ENCODE measurements at regions not wholly inside any gene's neighbourhood (a gene's known extent, or its start where the extent isn't known, plus 50 kb on each side); places are given as distances from the start of the nearest gene placed in this dataset.

DNA sequence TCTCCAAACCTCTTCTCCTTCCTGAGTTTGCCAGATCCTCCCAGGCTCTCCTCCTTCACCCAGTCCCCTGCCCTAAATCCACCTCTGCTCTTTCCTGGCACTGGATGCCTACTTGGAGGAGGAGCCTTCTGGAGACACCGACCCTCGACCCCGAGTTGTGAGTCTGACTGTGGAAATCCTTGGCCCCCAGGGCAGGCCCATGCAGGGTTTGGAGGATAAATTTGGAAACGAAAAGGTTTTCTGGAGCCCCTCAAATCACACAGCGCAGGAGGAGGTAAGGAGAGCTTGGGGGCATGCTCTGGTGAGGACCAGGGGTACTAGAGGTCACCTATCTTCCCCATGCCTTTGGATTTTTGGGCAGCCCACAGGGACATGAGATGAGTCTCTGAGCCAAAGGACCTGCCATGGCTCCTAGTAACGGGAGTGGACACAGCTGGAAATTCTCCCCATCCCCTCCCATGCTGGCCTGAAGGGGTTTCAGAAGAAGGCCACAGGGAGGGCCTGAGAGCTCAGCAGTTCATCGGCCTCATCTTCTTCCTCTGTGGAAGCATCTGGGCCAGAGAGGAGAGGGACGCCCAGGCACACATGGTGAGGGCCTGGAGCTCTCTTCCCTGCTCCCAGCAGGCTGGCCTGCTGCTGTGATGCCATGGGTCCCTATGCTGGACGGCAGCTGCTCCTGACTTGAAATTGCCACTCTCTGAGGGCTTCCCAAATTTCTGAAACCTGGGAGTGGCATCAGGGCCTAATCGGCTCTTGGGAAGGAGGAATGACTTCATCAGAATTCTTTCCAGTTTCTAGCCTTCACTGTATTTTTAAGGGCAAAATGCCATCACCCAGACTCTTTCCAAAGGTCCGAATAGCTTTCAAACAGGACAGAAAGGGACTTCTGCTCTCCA lies 68.6 kb upstream of the ITGA11 start:
- DNase-seq (ENCODE audit: low read depth), result no peak
- no peak overlapping the region for H3K4me3 ChIP-seq (ENCODE audit: low read length)
- TF ChIP-seq, protein P1, sequence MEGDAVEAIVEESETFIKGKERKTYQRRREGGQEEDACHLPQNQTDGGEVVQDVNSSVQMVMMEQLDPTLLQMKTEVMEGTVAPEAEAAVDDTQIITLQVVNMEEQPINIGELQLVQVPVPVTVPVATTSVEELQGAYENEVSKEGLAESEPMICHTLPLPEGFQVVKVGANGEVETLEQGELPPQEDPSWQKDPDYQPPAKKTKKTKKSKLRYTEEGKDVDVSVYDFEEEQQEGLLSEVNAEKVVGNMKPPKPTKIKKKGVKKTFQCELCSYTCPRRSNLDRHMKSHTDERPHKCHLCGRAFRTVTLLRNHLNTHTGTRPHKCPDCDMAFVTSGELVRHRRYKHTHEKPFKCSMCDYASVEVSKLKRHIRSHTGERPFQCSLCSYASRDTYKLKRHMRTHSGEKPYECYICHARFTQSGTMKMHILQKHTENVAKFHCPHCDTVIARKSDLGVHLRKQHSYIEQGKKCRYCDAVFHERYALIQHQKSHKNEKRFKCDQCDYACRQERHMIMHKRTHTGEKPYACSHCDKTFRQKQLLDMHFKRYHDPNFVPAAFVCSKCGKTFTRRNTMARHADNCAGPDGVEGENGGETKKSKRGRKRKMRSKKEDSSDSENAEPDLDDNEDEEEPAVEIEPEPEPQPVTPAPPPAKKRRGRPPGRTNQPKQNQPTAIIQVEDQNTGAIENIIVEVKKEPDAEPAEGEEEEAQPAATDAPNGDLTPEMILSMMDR (conservative IDR thresholded peaks at IDR 0.05; ENCODE audit: low read depth, low read length), result no peak

DNA sequence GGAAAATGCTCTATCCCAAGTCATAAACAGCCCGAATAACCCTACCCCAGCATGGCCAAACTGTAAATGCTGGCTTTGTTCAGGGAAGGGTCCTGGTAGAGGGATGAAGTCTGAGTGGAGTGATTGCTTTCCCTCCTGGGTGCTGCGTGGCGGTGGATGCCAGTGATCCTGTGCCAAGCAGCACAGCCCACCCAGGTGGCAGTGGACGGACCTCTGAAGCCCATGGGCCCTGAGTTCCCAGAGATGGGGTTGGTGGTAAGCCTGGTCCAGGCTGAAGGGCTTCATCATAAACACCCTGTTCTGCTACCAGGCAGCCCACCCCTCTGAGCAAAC lies 69.3 kb upstream of the ITGA11 start:
- no peak for DNase-seq (ENCODE audit: low read depth)
- no peak overlapping the region for H3K4me3 ChIP-seq (ENCODE audit: low read length)
- TF ChIP-seq, protein P1 (conservative IDR thresholded peaks at IDR 0.05; ENCODE audit: low read depth, low read length), result no peak

DNA sequence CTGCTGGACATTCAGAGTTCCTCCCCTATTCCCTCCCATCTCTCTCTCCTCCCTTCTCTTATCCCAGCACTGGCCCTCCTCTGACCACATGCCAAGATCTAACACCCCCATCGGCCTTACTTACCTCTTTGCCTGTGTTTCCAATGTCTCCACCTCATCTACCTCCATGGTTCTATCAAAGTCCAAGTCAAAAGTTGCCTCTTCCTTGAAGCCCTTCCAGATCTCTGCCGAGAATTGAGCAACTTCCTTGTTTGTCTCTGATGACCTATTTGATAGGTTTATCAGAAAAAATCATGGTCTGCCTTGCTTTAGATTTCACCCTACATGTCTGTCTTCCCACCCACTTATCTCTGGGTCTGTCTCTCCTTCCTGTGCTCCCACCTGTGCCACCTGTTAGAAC lies 69.7 kb upstream of the ITGA11 start:
- TF ChIP-seq, protein P1 (conservative IDR thresholded peaks at IDR 0.05; ENCODE audit: low read depth, low read length), result no peak
- H3K4me3 ChIP-seq (ENCODE audit: low read length), result no peak overlapping the region
- no peak for DNase-seq (ENCODE audit: low read depth)

DNA sequence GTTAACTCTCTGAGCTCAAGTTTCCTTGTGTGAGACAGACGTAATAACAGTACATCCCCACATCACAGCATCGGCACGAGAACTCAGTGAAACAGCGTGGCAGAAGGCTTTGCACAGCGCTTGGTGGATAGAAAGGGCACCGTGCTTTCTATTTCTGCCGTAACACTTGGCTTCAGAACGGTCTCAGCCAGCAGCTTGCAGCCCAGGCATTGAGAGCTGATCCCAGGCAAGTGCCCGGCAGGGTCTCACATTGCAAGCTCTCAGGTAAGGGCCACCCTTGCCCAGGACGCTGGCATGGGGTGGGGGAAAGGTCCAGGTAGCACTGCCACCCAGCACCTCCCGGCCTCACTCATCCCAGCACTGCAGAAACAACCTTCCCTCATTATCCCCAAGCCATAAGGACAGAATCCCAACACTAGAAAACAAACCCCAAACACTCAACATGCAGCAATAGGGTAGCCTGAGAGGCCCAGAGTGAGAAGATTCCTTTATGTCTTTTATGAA lies 70.5 kb upstream of the ITGA11 start:
- H3K4me3 ChIP-seq (ENCODE audit: low read length), result no peak overlapping the region
- TF ChIP-seq, protein P1 (conservative IDR thresholded peaks at IDR 0.05; ENCODE audit: low read depth, low read length), result no peak
- no peak for DNase-seq (ENCODE audit: low read depth)

DNA sequence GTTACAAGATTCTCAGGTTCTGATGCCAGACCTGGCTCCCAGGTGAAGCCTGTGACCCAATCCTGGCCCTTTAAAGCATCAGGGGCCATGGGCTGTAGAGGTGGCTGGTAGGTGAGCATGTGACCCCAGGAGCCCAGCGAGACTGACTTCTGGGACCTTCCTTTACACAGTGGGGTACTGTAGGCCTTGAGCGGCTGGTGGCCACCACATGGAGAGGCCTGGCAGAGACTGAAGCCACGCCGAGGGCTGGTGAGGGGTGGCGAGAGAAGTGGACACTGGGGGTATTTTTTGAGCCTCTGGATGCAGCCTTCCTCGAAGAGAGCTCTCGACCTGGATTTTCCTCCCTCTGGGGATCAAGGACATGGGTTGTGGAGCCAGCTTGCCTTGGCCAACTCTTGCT lies 71.2 kb upstream of the ITGA11 start:
- TF ChIP-seq, protein P1 (conservative IDR thresholded peaks at IDR 0.05; ENCODE audit: low read depth, low read length), result no peak
- no peak overlapping the region for H3K4me3 ChIP-seq (ENCODE audit: low read length)
- no peak for DNase-seq (ENCODE audit: low read depth)

DNA sequence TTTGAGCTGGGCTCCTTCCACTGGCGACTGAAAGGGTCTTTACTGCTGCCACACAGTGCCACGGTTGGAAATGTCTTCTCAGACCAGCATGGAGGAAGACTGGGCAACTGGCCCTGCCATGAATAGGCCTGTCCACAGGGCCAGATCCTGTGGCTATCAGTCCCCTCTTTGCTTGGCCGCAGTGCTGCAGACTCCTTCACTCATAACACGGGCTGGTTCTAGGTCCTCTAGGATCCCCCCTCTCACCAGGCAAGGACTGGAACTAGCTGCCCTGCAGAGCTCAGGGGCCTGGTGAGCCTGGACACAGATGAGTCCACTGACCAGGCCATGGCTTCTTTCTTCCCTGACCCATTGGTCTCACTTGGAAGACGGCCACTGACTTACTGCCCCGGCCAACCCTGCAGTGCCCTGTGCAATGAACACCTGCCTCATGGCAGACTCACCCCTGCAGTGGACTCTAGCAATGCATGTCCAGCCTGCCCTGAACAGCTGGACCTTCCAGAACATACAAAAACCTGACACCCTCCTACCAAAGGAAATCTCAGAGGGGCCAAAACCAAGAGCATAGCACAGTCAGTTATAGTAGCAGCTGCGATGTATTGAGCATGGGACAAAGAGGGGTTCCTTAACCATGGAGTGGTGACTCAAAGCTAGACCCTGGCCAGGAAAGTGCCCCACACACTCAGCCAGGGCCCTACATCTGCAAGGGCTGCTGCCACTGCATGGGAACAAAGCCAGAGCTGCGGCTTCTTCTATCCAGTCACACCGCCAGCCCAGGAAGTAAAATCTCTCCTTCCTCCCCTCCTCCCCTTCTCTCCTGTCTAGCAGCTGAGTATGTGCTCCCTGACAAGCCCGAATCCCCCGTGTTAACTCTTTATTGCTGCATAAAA lies 72.1 kb upstream of the ITGA11 start:
- no peak for DNase-seq (ENCODE audit: low read depth)
- TF ChIP-seq, protein P1 (conservative IDR thresholded peaks at IDR 0.05; ENCODE audit: low read depth, low read length), result no peak
- no peak overlapping the region for H3K4me3 ChIP-seq (ENCODE audit: low read length)

All from retinal pigment epithelial cell (primary cell).